Activated T-helper 17 cell treated with anti-CD3 and anti-CD28 coated beads, Interleukin-2, amount 50 U/mL, for 72 hours (primary cell): ENCODE measurements at regions not wholly inside any gene's neighbourhood (a gene's known extent, or its start where the extent isn't known, plus 50 kb on each side); places are given as distances from the start of the nearest gene placed in this dataset.

Experiments used
- ATAC-seq: fragments of 150-1000 bp; cut with Tn5 transposase; replicated peaks from 2 replicates; pipeline ENCODE4 v1.10.0; 2021; ENCODE audit warnings: mild to moderate bottlenecking, moderate library complexity
- H3K27ac Mint-ChIP-seq: one replicate; pipeline ENCODE4 v1.8.0; 2022; ENCODE audit warnings: mixed read lengths
- H3K27me3 Mint-ChIP-seq: one replicate; pipeline ENCODE4 v1.8.0; 2022; ENCODE audit warnings: mixed read lengths
- H3K36me3 Mint-ChIP-seq: one replicate; pipeline ENCODE4 v1.8.0; 2022; ENCODE audit warnings: low read depth, mild to moderate bottlenecking, mixed read lengths
- H3K4me1 Mint-ChIP-seq: one replicate; pipeline ENCODE4 v1.8.0; 2022; ENCODE audit warnings: mixed read lengths
- H3K4me3 Mint-ChIP-seq: one replicate; pipeline ENCODE4 v1.8.0; 2022; ENCODE audit warnings: mild to moderate bottlenecking, mixed read lengths
- H3K9me3 Mint-ChIP-seq: one replicate; pipeline ENCODE4 v1.8.0; 2022; ENCODE audit warnings: mixed read lengths

DNA sequence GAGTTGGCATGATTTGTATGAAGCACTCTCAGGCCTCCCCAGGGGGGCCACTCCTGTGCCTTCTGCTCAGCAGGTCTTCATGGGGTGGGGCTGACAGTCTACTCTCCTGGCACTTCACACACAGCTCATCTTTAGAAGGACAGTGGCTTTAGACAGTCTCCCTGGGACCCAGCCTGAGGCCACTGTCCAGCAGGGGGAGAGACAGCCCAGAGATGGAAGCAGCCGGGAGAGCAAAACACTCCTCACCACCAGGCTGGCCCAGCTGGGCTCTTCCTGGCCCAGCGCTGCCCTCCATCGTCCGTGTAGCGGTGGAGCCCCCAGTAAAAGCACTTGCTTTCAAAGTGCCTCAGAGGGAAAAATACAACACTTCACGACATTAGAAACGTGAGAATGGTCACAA is 62.0 kb upstream of the CRHR1 start:
- H3K4me1 Mint-ChIP-seq, result no peaks in the 10 kb centered on the region
- no peak overlapping the region for H3K27ac Mint-ChIP-seq
- H3K9me3 Mint-ChIP-seq, result peaks cover 4% of the 10 kb centered on the region
- no peak for ATAC-seq
- peaks cover 43% of the 10 kb centered on the region for H3K27me3 Mint-ChIP-seq
- no peaks in the 10 kb centered on the region for H3K36me3 Mint-ChIP-seq
- no peak overlapping the region for H3K4me3 Mint-ChIP-seq

- no peak for ATAC-seq
- Mint-ChIP-seq H3K9me3 (peaks cover 14% of the 10 kb centered on the region), H3K27ac (no peak overlapping the region)
Observed at GRCh38 chr17:45729294-45729907, 54.7 kb upstream of the CRHR1 start.

GRCh38 chr17:45730192-45730591 is 53.9 kb upstream of the CRHR1 start:
- no peaks in the 10 kb centered on the region for H3K36me3 Mint-ChIP-seq
- peaks cover 14% of the 10 kb centered on the region for H3K9me3 Mint-ChIP-seq
- H3K27ac Mint-ChIP-seq, result no peak overlapping the region
- no peak for ATAC-seq
- H3K4me1 Mint-ChIP-seq, result no peaks in the 10 kb centered on the region
- peaks cover 41% of the 10 kb centered on the region for H3K27me3 Mint-ChIP-seq
- no peak overlapping the region for H3K4me3 Mint-ChIP-seq

More at GRCh38 chr17:45729294-45729907, 54.7 kb upstream of the CRHR1 start:
- H3K4me3 Mint-ChIP-seq, result no peak overlapping the region
- no peaks in the 10 kb centered on the region for H3K36me3 Mint-ChIP-seq
- no peaks in the 10 kb centered on the region for H3K4me1 Mint-ChIP-seq
- H3K27me3 Mint-ChIP-seq, result peaks cover 44% of the 10 kb centered on the region

GRCh38 chr17:45731459-45731858 is 52.7 kb upstream of the CRHR1 start:
- Mint-ChIP-seq H3K36me3 (no peaks in the 10 kb centered on the region), H3K27me3 (peaks cover 37% of the 10 kb centered on the region), H3K27ac (no peak overlapping the region), H3K9me3 (peaks cover 9% of the 10 kb centered on the region), H3K4me1 (no peaks in the 10 kb centered on the region), H3K4me3 (no peak overlapping the region)
- ATAC-seq, result no peak

DNA sequence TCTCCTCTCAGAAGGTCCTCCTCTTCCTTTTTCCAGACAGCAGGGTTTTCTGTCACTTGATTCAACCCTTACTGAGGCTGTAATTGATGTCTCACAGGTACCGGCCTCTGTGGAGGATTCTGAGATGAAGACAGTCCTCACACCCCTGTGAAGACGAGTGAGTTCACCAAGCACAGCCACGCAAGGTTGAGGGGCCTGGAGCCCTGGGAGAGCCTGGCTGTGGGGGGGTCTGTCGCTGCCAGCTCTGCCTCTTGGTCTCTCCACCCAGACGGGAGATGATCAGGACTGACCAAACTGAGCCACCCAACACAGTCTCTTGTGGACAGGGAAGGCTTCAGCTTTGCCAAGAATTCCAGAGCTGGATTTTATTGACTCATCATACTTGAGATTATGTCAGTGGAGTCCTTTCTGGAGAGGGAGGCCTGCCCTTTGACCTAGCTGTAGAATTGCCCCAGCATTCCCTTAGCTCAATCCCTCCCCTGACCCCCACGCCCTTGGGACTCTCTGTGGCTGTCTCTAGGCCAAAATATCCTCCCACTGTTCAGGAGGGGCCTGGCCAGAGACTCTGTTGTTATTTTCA is 51.1 kb upstream of the CRHR1 start:
- no peak for ATAC-seq
- H3K9me3 Mint-ChIP-seq, result peaks cover 9% of the 10 kb centered on the region
- H3K27ac Mint-ChIP-seq, result no peak overlapping the region
- H3K4me1 Mint-ChIP-seq, result no peaks in the 10 kb centered on the region
- H3K4me3 Mint-ChIP-seq, result no peak overlapping the region
- H3K36me3 Mint-ChIP-seq, result no peaks in the 10 kb centered on the region
- H3K27me3 Mint-ChIP-seq, result peaks cover 22% of the 10 kb centered on the region

GRCh38 chr17:45733781-45734180 is 50.3 kb upstream of the CRHR1 start:
- Mint-ChIP-seq H3K36me3 (no peaks in the 10 kb centered on the region), H3K4me3 (no peak overlapping the region), H3K4me1 (no peaks in the 10 kb centered on the region), H3K9me3 (peaks cover 9% of the 10 kb centered on the region), H3K27ac (no peak overlapping the region), H3K27me3 (peaks cover 14% of the 10 kb centered on the region)
- no peak for ATAC-seq
